SK-N-SH (cell line): ENCODE measurements at regions not wholly inside any gene's neighbourhood (a gene's known extent, or its start where the extent isn't known, plus 50 kb on each side); places are given as distances from the start of the nearest gene placed in this dataset.
"Not testable (repeated sequence)": the region's sequence is repeated elsewhere in the genome, so short reads cannot be mapped to it uniquely, and the experiment has no call there.

Experiments used
- CTCF ChIA-PET: fragments of 300-600, 350-600 bp; formaldehyde crosslinking; extraction: SDS; loops from one replicate; lab custom pipeline; 2021; lab: Yijun Ruan, JAX
- POLR2A ChIA-PET: fragments of 350-600 bp; sonication (Branson Sonifier 250); formaldehyde crosslinking; extraction: SDS; loops from one replicate; lab custom pipeline; 2020; ENCODE audit warnings: antibody characterized with exemption, inconsistent platforms; lab: Yijun Ruan, JAX
- DNase-seq: peaks from one replicate; pipeline ENCODE4 v3.0.0; 2012
- H2AFZ ChIP-seq: fragments of 200-600 bp; sonication (generic); 2 replicates; pipeline ENCODE4 v1.8.1; 2016; ENCODE audit warnings: antibody characterized with exemption, mild to moderate bottlenecking, low read depth
- H3F3A ChIP-seq: fragments of 200-600 bp; sonication (generic); replicated peaks from 2 replicates; pipeline ENCODE3; 2016; ENCODE audit warnings: antibody characterized with exemption, mild to moderate bottlenecking; ENCODE audit not compliant: insufficient read depth
- H3K27ac ChIP-seq, 2 experiments: fragments of 200-500 bp in 1 of 2; fragments of 200-600 bp in 1 of 2; sonication (Bioruptor generic) in 1 of 2; sonication (generic), shearing (Covaris generic) in 1 of 2; 2 replicates each; pipeline versions ENCODE4 v1.5.1 to v1.6.1; 2014 to 2016; ENCODE audit warnings: low read depth in 2 of 2, inconsistent platforms in 1 of 2, low read length in 1 of 2, mild to moderate bottlenecking in 1 of 2, mixed read lengths in 1 of 2
- H3K27me3 ChIP-seq: fragments of 200-600 bp; sonication (generic), shearing (Covaris generic); 2 replicates; pipeline ENCODE4 v1.6.1; 2016; ENCODE audit warnings: mixed run types; ENCODE audit not compliant: insufficient read depth
- H3K36me3 ChIP-seq, 2 experiments: fragments of 200-500 bp in 1 of 2; fragments of 200-600 bp in 1 of 2; sonication (Bioruptor generic) in 1 of 2; sonication (generic) in 1 of 2; replicated peaks in 1 of 2; 2 replicates each; pipeline versions ENCODE3 to v1.5.1; 2014 to 2016; ENCODE audit warnings: low read length in 1 of 2, mild to moderate bottlenecking in 1 of 2; ENCODE audit not compliant: insufficient read depth in 2 of 2, control insufficient read depth in 1 of 2
- H3K4me1 ChIP-seq, 2 experiments: fragments of 200-500 bp in 1 of 2; fragments of 200-600 bp in 1 of 2; sonication (Bioruptor generic) in 1 of 2; sonication (generic), shearing (Covaris generic) in 1 of 2; 2 replicates each; pipeline versions ENCODE4 v1.5.1 to v1.6.1; 2014 to 2016; ENCODE audit warnings: low read depth in 1 of 2, low read length in 1 of 2, mixed run types in 1 of 2; ENCODE audit not compliant: insufficient read depth in 2 of 2, control insufficient read depth in 1 of 2
- H3K4me2 ChIP-seq: fragments of 200-600 bp; sonication (generic), shearing (Covaris generic); 2 replicates; pipeline ENCODE4 v1.6.1; 2017; ENCODE audit warnings: mixed run types
- H3K4me3 ChIP-seq, 2 experiments: fragments of 200-500 bp in 1 of 2; fragments of 200-600 bp in 1 of 2; sonication (Bioruptor generic) in 1 of 2; sonication (generic), shearing (Covaris generic) in 1 of 2; 2 replicates each; pipeline versions ENCODE4 v1.5.1 to v1.8.1; 2014 to 2016; ENCODE audit warnings: low read depth in 2 of 2, inconsistent platforms in 1 of 2, low read length in 1 of 2, mild to moderate bottlenecking in 1 of 2, mixed read lengths in 1 of 2, moderate library complexity in 1 of 2
- H3K79me2 ChIP-seq: fragments of 200-600 bp; sonication (generic); 2 replicates; pipeline ENCODE4 v1.8.1; 2017; ENCODE audit warnings: mild to moderate bottlenecking; ENCODE audit not compliant: insufficient read depth
- H3K9ac ChIP-seq: fragments of 200-600 bp; sonication (generic); 2 replicates; pipeline ENCODE4 v1.6.1; 2017; ENCODE audit warnings: mixed run types
- H3K9me2 ChIP-seq: fragments of 200-600 bp; sonication (generic); 2 replicates; pipeline ENCODE4 v1.6.1; 2017; ENCODE audit warnings: mixed run types
- H3K9me3 ChIP-seq: fragments of 200-600 bp; sonication (generic); 2 replicates; pipeline ENCODE4 v1.6.1; 2017; ENCODE audit warnings: mixed run types, mild to moderate bottlenecking, moderate library complexity
- H4K20me1 ChIP-seq: fragments of 200-600 bp; sonication (generic); 2 replicates; pipeline ENCODE4 v1.6.1; 2017; ENCODE audit warnings: mild to moderate bottlenecking, mixed run types; ENCODE audit not compliant: insufficient read depth
- CTCF ChIP-seq: fragments of 200-600 bp; sonication (generic); IDR thresholded peaks from 2 replicates; pipeline ENCODE4 v1.6.1; 2017; ENCODE audit warnings: antibody characterized with exemption, mild to moderate bottlenecking, moderate library complexity
- EP300 ChIP-seq, 2 experiments: IDR thresholded peaks; 2 replicates each; pipeline versions ENCODE4 v1.4.0 to v1.6.1; 2012; ENCODE audit warnings: borderline replicate concordance in 1 of 2, low read depth in 1 of 2, low read length in 1 of 2
- FOXJ3 ChIP-seq: sonication (generic); formaldehyde crosslinking; IDR thresholded peaks from 2 replicates; pipeline ENCODE4 v1.5.1; 2020; ENCODE audit warnings: mild to moderate bottlenecking, missing genetic modification reagents
- GABPA ChIP-seq: IDR thresholded peaks from 2 replicates; pipeline ENCODE4 v1.4.0; 2012; ENCODE audit warnings: low read depth, mild to moderate bottlenecking
- GATA2 ChIP-seq: sonication (generic); formaldehyde crosslinking; IDR thresholded peaks from 2 replicates; pipeline ENCODE4 v1.5.0; 2020; ENCODE audit warnings: mild to moderate bottlenecking, missing genetic modification reagents
- POLR2AphosphoS5 ChIP-seq: IDR thresholded peaks from 2 replicates; pipeline ENCODE4 v1.6.1; 2012; ENCODE audit warnings: low read depth, low read length
- RAD21 ChIP-seq: IDR thresholded peaks from 2 replicates; pipeline ENCODE4 v1.6.1; 2012; ENCODE audit warnings: mild to moderate bottlenecking, low read length
- RCOR1 ChIP-seq: fragments of 150-350 bp; IDR thresholded peaks from 2 replicates; pipeline ENCODE4 v1.6.1; 2017; ENCODE audit warnings: antibody characterized with exemption, low read length
- RFX5 ChIP-seq: IDR thresholded peaks from 2 replicates; pipeline ENCODE4 v1.6.1; 2012; ENCODE audit warnings: mild to moderate bottlenecking, improper control_type of control experiment, low read length
- TCF12 ChIP-seq: IDR thresholded peaks from 2 replicates; pipeline ENCODE4 v1.4.0; 2012
- USF2 ChIP-seq: fragments of 150-350 bp; IDR thresholded peaks from 2 replicates; pipeline ENCODE4 v1.6.1; 2017; ENCODE audit warnings: antibody characterized with exemption, low read length, low read depth, borderline replicate concordance
- WGBS: methylation state at CpG from one replicate; pipeline ENCODE4 v1.1.6; 2017; ENCODE audit warnings: low lambda C conversion rate; 5-methylcytosine and 5-hydroxymethylcytosine counted together
- TF ChIP-seq, protein P1 (sequence below): IDR thresholded peaks from 2 replicates; pipeline ENCODE4 v1.6.1; 2012; ENCODE audit warnings: mild to moderate bottlenecking, low read depth, low read length, moderate library complexity
- TF ChIP-seq, protein P2 (sequence below): IDR thresholded peaks from 2 replicates; pipeline ENCODE4; 2012

DNA sequence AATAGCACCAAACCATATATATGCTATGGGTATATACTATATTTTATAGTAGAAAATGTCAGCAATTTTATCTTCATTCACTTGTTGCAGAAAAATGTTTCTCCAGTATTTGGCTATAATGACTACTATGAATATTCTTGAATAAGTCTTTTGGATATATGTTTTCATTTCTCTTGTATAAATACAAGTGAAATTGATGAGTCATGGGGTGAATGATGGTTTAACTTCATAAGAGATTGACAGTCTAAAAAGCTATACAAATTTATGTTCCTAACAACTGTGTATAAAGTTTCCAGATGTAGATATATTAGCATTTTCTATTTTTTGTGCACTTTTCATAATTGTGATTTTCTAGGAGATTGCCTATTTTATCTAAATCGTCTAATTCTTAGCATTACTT, 714.8 kb downstream of the TRHDE start:
- Histone ChIP-seq H3K9me3 (no peaks in the 10 kb centered on the region), H3K9me2 (no peaks in the 10 kb centered on the region), H4K20me1 (no peaks in the 10 kb centered on the region), H3K79me2 (no peaks in the 10 kb centered on the region)
- CTCF ChIA-PET, result no interaction called here
- no peak for TF ChIP-seq GABPA
- TF ChIP-seq FOXJ3 (CRISPR knock-in tag), result no peak
- no peak for TF ChIP-seq CTCF
- no peak for TF ChIP-seq RFX5
- TF ChIP-seq RAD21, result no peak
- TF ChIP-seq, protein P1, sequence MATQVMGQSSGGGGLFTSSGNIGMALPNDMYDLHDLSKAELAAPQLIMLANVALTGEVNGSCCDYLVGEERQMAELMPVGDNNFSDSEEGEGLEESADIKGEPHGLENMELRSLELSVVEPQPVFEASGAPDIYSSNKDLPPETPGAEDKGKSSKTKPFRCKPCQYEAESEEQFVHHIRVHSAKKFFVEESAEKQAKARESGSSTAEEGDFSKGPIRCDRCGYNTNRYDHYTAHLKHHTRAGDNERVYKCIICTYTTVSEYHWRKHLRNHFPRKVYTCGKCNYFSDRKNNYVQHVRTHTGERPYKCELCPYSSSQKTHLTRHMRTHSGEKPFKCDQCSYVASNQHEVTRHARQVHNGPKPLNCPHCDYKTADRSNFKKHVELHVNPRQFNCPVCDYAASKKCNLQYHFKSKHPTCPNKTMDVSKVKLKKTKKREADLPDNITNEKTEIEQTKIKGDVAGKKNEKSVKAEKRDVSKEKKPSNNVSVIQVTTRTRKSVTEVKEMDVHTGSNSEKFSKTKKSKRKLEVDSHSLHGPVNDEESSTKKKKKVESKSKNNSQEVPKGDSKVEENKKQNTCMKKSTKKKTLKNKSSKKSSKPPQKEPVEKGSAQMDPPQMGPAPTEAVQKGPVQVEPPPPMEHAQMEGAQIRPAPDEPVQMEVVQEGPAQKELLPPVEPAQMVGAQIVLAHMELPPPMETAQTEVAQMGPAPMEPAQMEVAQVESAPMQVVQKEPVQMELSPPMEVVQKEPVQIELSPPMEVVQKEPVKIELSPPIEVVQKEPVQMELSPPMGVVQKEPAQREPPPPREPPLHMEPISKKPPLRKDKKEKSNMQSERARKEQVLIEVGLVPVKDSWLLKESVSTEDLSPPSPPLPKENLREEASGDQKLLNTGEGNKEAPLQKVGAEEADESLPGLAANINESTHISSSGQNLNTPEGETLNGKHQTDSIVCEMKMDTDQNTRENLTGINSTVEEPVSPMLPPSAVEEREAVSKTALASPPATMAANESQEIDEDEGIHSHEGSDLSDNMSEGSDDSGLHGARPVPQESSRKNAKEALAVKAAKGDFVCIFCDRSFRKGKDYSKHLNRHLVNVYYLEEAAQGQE, result no peak
- TF ChIP-seq RCOR1, result no peak
- TF ChIP-seq TCF12, result no peak
- no peak for TF ChIP-seq POLR2AphosphoS5
- TF ChIP-seq EP300 (IDR thresholded peaks at IDR 0.05; ENCODE audit: borderline replicate concordance in 1 of 2, low read depth in 1 of 2, low read length in 1 of 2), result no peak
- no peak for TF ChIP-seq GATA2 (CRISPR knock-in tag)
- TF ChIP-seq USF2, result no peak
- TF ChIP-seq, all 33 proteins: peak for 0
- Histone ChIP-seq H3K27ac (no peak overlapping the region), H3K4me3 (no peak overlapping the region), H3K9ac (no peak overlapping the region), H3K4me2 (no peak overlapping the region), H3K27me3 (no peaks in the 10 kb centered on the region), H3F3A (no peaks in the 10 kb centered on the region), H3K4me1 (peaks cover 0 to 2% of the 10 kb centered on the region in 2 experiments; a peak in 1 of 4 replicates), H3K36me3 (no peaks in the 10 kb centered on the region), H2AFZ (no peak overlapping the region)
- 16% methylated on average over 1 of the region's 1 CpG for WGBS
- POLR2A ChIA-PET, result no interaction called here
- no peak for DNase-seq

- Histone ChIP-seq H3K4me1 (peaks cover 0 to 2% of the 10 kb centered on the region in 2 experiments; a peak in 1 of 4 replicates), H2AFZ (no peak overlapping the region)
These were observed 717.3 kb downstream of the TRHDE start for GRCh38 chr12:72989458-72989947.

DNA sequence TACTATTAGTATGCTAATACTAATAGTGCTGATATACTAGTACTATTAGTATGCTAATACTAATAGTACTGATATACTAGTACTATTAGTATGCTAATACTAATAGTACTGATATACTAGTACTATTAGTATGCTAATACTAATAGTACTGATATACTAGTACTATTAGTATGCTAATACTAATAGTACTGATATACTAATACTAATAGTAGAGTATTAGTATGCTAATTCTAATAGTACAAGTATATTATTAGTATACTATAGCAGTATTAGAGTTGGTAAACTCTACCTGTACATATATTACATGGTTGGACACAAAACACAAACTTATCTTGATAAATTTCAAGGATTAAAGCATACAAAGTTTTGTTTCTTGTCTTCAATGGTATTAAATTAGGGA, 722.9 kb downstream of the TRHDE start:
- H3K9me3 ChIP-seq, CTCF ChIA-PET, DNase-seq, H3K4me2 ChIP-seq, H3K27ac ChIP-seq, H3K4me1 ChIP-seq, H3K79me2 ChIP-seq, H2AFZ ChIP-seq, H3K4me3 ChIP-seq, H3F3A ChIP-seq, H3K9me2 ChIP-seq, H4K20me1 ChIP-seq, POLR2A ChIA-PET, H3K36me3 ChIP-seq, H3K9ac ChIP-seq, H3K27me3 ChIP-seq: not testable (repeated sequence)

More at GRCh38 chr12:72989458-72989947, 717.3 kb downstream of the TRHDE start:
- TF ChIP-seq GATA2 (CRISPR knock-in tag), result peak; percentile 67
- TF ChIP-seq, protein P2, sequence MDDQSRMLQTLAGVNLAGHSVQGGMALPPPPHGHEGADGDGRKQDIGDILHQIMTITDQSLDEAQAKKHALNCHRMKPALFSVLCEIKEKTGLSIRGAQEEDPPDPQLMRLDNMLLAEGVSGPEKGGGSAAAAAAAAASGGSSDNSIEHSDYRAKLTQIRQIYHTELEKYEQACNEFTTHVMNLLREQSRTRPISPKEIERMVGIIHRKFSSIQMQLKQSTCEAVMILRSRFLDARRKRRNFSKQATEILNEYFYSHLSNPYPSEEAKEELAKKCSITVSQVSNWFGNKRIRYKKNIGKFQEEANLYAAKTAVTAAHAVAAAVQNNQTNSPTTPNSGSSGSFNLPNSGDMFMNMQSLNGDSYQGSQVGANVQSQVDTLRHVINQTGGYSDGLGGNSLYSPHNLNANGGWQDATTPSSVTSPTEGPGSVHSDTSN, result no peak
- CTCF ChIA-PET, result no interaction called here
- no peaks in the 10 kb centered on the region for H3F3A ChIP-seq
- no peaks in the 10 kb centered on the region; the same call in 1 of the 2 replicates for H3K9me2 ChIP-seq
- no peak overlapping the region for H3K4me2 ChIP-seq
- H3K4me3 ChIP-seq, result no peak overlapping the region
- POLR2A ChIA-PET, result no interaction called here
- WGBS, result 2% methylated on average over 4 of the region's 4 CpGs
- H3K9ac ChIP-seq, result no peak overlapping the region
- DNase-seq, result peak; percentile 5
- no peaks in the 10 kb centered on the region for H3K9me3 ChIP-seq
- H4K20me1 ChIP-seq, result no peaks in the 10 kb centered on the region
- no peak overlapping the region for H3K27ac ChIP-seq
- no peaks in the 10 kb centered on the region for H3K79me2 ChIP-seq
- no peaks in the 10 kb centered on the region for H3K36me3 ChIP-seq
- H3K27me3 ChIP-seq, result no peaks in the 10 kb centered on the region
